Astrocyte (in vitro differentiated cells and primary cell): ENCODE measurements at regions not wholly inside any gene's neighbourhood (a gene's known extent, or its start where the extent isn't known, plus 50 kb on each side); places are given as distances from the start of the nearest gene placed in this dataset.

Experiments used
- DNase-seq: peaks from one replicate; pipeline ENCODE4 v3.0.0-alpha.2; 2010; ENCODE audit warnings: low read depth
- FAIRE-seq: peaks from 2 replicates; lab custom pipeline; 2011; peaks lifted over from hg19 to GRCh38; lab: Jason Lieb, UNC
- H2AFZ ChIP-seq: 2 replicates; pipeline ENCODE4 v1.6.0; 2012; ENCODE audit warnings: low read depth, low read length, inconsistent platforms
- H3K27ac ChIP-seq: 2 replicates; pipeline ENCODE4 v1.5.1; 2011; ENCODE audit warnings: low read depth, low read length, inconsistent platforms
- H3K27me3 ChIP-seq: 2 replicates; pipeline ENCODE4 v1.6.0; 2011; ENCODE audit warnings: low read length, inconsistent platforms; ENCODE audit not compliant: insufficient read depth
- H3K36me3 ChIP-seq: 2 replicates; pipeline ENCODE4 v1.5.1; 2011; ENCODE audit warnings: low read length, inconsistent platforms; ENCODE audit not compliant: insufficient read depth
- H3K4me1 ChIP-seq: 2 replicates; pipeline ENCODE4 v1.5.1; 2011; ENCODE audit warnings: low read length, inconsistent platforms; ENCODE audit not compliant: insufficient read depth
- H3K4me2 ChIP-seq: 2 replicates; pipeline ENCODE4 v1.6.0; 2012; ENCODE audit warnings: low read length, inconsistent platforms
- H3K4me3 ChIP-seq: 2 replicates; pipeline ENCODE4 v1.5.1; 2011; ENCODE audit warnings: low read depth, mild to moderate bottlenecking, low read length, inconsistent platforms; ENCODE audit not compliant: insufficient read depth
- H3K79me2 ChIP-seq: 2 replicates; pipeline ENCODE4 v1.6.0; 2012; ENCODE audit warnings: mild to moderate bottlenecking, low read length, inconsistent platforms; ENCODE audit not compliant: insufficient read depth
- H3K9ac ChIP-seq: 2 replicates; pipeline ENCODE4 v1.6.0; 2012; ENCODE audit warnings: mild to moderate bottlenecking, low read length, inconsistent platforms
- H3K9me3 ChIP-seq: 2 replicates; pipeline ENCODE4 v1.5.1; 2012; ENCODE audit warnings: low read depth, mild to moderate bottlenecking, low read length, inconsistent platforms; ENCODE audit not compliant: insufficient read depth
- H4K20me1 ChIP-seq: 2 replicates; pipeline ENCODE4 v1.6.0; 2012; ENCODE audit warnings: low read length, inconsistent platforms; ENCODE audit not compliant: insufficient read depth
- H3K27ac Mint-ChIP-seq: one replicate; pipeline ENCODE4 v1.8.0; 2021; ENCODE audit warnings: mild to moderate bottlenecking, mixed read lengths; ENCODE audit not compliant: unreplicated experiment
- H3K27me3 Mint-ChIP-seq: one replicate; pipeline ENCODE4 v1.8.0; 2021; ENCODE audit warnings: low read depth, mixed read lengths; ENCODE audit not compliant: unreplicated experiment
- H3K36me3 Mint-ChIP-seq: one replicate; pipeline ENCODE4 v1.8.0; 2021; ENCODE audit warnings: low read depth, mixed read lengths; ENCODE audit not compliant: unreplicated experiment
- H3K4me1 Mint-ChIP-seq: one replicate; pipeline ENCODE4 v1.8.0; 2021; ENCODE audit warnings: low read depth, mixed read lengths; ENCODE audit not compliant: unreplicated experiment
- H3K4me3 Mint-ChIP-seq: one replicate; pipeline ENCODE4 v1.8.0; 2021; ENCODE audit warnings: mild to moderate bottlenecking, moderate library complexity, mixed read lengths; ENCODE audit not compliant: unreplicated experiment
- H3K9me3 Mint-ChIP-seq: one replicate; pipeline ENCODE4 v1.8.0; 2021; ENCODE audit warnings: mild to moderate bottlenecking, mixed read lengths; ENCODE audit not compliant: unreplicated experiment
- CTCF ChIP-seq: IDR thresholded peaks from 2 replicates; pipeline ENCODE4 v1.5.1; 2011; ENCODE audit warnings: low read depth, mild to moderate bottlenecking, inconsistent platforms, low read length, moderate library complexity; ENCODE audit not compliant: insufficient read depth
- EZH2 ChIP-seq: IDR thresholded peaks from 2 replicates; pipeline ENCODE4 v1.6.1; 2012; ENCODE audit warnings: mild to moderate bottlenecking, low read length, inconsistent platforms; ENCODE audit not compliant: insufficient read depth

- Histone ChIP-seq H3K36me3 (no peaks in the 10 kb centered on the region), H3K27ac (no peak overlapping the region), H3K9ac (no peak overlapping the region), H3K27me3 (no peaks in the 10 kb centered on the region), H4K20me1 (no peaks in the 10 kb centered on the region), H3K4me1 (no peaks in the 10 kb centered on the region), H3K9me3 (peaks cover 15% of the 10 kb centered on the region), H2AFZ (no peak overlapping the region), H3K79me2 (no peaks in the 10 kb centered on the region), H3K4me3 (no peak overlapping the region), H3K4me2 (no peak overlapping the region)
- Mint-ChIP-seq H3K4me1 (peaks cover 2% of the 10 kb centered on the region), H3K27ac (no peak overlapping the region), H3K9me3 (peaks cover 6% of the 10 kb centered on the region), H3K27me3 (peaks cover 10% of the 10 kb centered on the region), H3K36me3 (no peaks in the 10 kb centered on the region), H3K4me3 (no peak overlapping the region)
- DNase-seq (no peak), FAIRE-seq (no peak)
- TF ChIP-seq CTCF (no peak), EZH2 (no peak)
These were observed 161.6 kb upstream of the PPP2R2D start for GRCh38 chr10:131739206-131739605.

- Histone ChIP-seq H3K27me3 (no peaks in the 10 kb centered on the region), H3K36me3 (no peaks in the 10 kb centered on the region), H3K9me3 (peaks cover 13% of the 10 kb centered on the region), H3K4me2 (no peak overlapping the region), H3K9ac (no peak overlapping the region), H3K4me3 (no peak overlapping the region), H3K4me1 (no peaks in the 10 kb centered on the region), H3K79me2 (no peaks in the 10 kb centered on the region), H2AFZ (no peak overlapping the region), H4K20me1 (no peaks in the 10 kb centered on the region), H3K27ac (no peak overlapping the region)
- FAIRE-seq (no peak), DNase-seq (no peak)
- Mint-ChIP-seq H3K36me3 (no peaks in the 10 kb centered on the region), H3K4me3 (no peak overlapping the region), H3K27ac (no peak overlapping the region), H3K9me3 (peaks cover 6% of the 10 kb centered on the region), H3K27me3 (peaks cover 22% of the 10 kb centered on the region), H3K4me1 (peaks cover 3% of the 10 kb centered on the region)
- no peak for TF ChIP-seq EZH2
- no peak for TF ChIP-seq CTCF
These were observed 158.3 kb upstream of the PPP2R2D start for GRCh38 chr10:131742500-131742951.

- peaks cover 4% of the 10 kb centered on the region for H3K4me1 Mint-ChIP-seq
- Histone ChIP-seq H3K9ac (no peak overlapping the region), H3K4me3 (no peak overlapping the region), H3K4me2 (no peak overlapping the region), H4K20me1 (no peaks in the 10 kb centered on the region), H2AFZ (no peak overlapping the region), H3K9me3 (peaks cover 13% of the 10 kb centered on the region), H3K27ac (no peak overlapping the region), H3K4me1 (no peaks in the 10 kb centered on the region), H3K27me3 (no peaks in the 10 kb centered on the region), H3K36me3 (no peaks in the 10 kb centered on the region), H3K79me2 (no peaks in the 10 kb centered on the region)
- DNase-seq (no peak), FAIRE-seq (no peak)
- peaks cover 6% of the 10 kb centered on the region for H3K9me3 Mint-ChIP-seq
- H3K27ac Mint-ChIP-seq, result no peak overlapping the region
- peaks cover 22% of the 10 kb centered on the region for H3K27me3 Mint-ChIP-seq
- no peak overlapping the region for H3K4me3 Mint-ChIP-seq
- TF ChIP-seq CTCF, result no peak
- no peak for TF ChIP-seq EZH2
- no peaks in the 10 kb centered on the region for H3K36me3 Mint-ChIP-seq
These were observed 157.3 kb upstream of the PPP2R2D start for GRCh38 chr10:131743190-131744151.
